HG03045 (cell line): ENCODE measurements at regions not wholly inside any gene's neighbourhood (a gene's known extent, or its start where the extent isn't known, plus 50 kb on each side); places are given as distances from the start of the nearest gene placed in this dataset.
"Not testable (repeated sequence)": the region's sequence is repeated elsewhere in the genome, so short reads cannot be mapped to it uniquely, and the experiment has no call there.

Experiments used
- ATAC-seq: cut with Tn5 transposase; IDR thresholded peaks from one replicate; pipeline ENCODE4 v1.9.1; 2021; ENCODE audit warnings: mild to moderate bottlenecking, moderate library complexity; ENCODE audit not compliant: unreplicated experiment

DNA sequence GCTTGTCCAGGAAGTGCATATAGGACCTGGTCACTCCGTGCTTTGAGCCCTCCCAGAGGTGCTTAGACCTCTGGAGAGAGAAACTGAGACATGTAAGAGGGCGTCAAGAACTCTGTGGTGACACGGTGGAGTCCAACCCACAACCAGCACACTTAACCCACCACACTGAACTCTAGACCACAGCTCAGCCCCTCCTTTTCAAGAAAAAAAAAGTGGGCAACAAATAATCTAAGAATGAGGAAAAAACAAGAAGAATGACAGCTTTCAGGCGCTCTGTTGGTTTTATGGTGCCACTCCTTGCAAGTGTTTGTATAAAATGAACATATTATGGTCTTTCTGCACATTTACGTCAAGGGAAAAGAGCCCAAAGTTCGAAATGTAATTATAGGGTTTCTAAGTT lies 50.2 kb upstream of the SNAPC3 start:
- ATAC-seq: no peak

DNA sequence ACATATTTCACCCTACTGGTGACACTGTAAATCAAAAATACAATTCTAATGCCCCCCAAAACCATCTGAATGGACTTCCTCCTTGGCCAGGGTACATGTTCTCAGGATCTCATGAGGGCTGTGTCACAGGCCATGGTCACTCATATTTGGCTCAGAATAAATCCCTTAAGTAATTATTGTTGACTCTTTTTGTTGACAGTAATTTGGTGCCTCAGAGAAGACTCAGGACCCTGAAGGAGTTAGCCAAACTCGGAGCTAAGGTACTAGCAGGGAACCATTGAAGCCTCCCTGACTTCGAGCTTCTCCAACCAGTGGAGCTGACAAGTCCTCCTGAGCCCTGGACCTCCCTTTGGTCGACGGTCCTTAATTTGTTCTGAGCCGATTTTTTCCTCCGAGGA lies 51.2 kb upstream of the SNAPC3 start:
- no peak for ATAC-seq

DNA sequence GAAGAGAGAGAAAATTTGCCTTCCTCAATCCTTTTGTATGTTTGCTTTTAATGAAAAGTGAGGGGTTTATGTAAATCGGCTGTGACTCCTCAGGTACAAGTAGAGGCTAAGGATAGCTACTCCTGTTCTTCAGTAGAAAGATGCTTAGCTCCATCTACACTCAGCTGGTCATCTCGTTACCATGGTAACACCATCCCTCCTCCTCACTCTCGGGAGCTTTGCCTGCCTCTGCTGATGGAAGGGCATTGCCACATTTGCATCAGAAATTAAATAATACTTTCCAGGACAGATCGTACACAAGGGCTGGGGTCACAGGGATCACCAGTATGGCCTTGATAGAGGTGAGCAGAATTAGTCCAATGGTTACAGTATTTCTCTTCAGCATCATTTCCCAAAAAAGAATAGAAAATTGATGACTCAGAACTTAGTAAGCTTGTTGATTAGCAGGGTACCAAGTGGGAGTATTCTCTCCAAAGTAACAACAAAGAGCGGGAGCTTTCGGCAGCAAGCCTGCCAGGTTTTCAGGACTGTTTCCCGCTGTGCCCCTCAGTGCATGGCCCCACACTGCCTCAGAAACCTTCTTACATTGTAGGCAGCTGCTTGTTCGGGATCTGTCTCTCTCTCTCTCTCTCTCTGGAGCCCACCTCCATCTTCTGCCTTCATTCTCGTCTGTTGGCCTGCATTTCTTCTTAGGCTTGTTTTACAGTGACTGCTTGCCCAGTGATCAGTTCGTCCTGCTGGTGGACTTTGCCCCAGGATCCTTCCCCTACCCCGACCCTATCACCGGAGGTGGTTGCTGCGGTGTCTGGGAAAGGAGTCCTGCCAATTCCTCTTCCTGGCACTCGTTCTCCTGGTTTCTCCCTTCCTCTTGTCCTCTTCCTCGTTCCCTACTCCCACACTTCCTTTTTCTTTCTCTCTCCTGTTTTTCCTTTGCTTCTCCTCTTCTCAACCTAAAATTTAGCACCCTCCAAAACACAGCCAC lies 51.9 kb upstream of the SNAPC3 start:
- no peak for ATAC-seq

DNA sequence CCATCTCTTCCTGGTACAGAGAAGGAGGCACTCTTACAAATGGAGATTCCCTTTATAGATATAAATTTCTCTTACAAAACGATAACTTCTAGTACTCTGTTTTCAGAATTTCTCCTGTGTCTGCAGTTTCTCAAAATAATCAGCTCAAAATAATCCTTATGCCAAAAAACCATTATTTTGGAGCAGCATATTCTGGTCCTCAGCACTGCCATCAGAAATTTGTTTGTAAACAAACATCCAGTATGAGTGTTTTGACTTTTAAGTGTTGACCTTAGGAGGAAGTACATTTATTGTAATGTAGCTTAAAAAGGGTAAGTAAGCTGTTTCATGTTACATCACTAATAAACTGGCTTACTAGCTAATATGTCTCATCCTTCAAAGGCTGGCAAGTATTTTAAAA lies 52.8 kb upstream of the SNAPC3 start:
- no peak for ATAC-seq

DNA sequence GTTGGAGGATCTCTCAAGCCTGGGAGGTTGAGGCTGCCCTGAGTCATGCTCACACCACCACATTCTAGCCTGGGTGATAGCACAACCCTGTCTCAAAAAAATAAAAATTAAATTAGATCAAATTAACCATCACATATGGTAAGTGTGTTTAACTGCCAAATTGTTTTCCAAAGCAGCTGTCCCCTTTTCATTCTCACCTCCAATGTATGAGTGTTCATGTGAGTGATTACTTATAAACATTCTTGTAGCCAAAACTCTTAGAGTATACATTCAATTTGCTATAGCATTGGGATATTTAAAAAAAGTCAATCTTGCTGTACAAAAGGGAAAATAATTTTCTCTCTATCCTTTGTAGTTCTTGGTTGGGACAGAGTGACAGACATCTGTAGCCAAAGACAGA lies 53.4 kb upstream of the SNAPC3 start:
- no peak for ATAC-seq

DNA sequence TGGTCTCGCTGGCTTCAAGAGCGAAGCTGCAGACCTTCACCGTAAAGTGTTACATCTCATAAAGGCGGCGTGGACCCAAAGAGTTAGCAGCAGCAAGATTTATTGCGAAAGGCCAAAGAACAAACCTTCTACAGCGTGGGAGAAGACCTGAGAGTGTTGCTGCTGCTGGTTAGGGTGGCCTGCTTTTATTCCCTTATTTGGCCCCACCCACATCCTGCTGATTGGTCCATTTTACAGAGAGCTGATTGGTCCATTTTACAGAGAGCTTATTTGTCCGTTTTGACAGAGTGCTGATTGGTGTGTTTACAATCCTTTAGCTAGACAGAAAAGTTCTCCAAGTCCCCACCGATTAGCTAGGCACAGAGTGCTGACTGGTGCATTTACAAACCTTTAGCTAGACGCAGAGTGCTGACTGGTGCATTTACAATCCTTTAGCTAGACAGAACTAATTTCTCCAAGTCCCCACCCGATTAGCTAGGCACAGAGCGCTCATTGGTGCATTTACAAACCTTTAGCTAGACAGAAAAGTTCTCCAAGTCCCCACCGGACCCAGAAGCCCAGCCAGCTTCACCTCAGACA lies 57.6 kb upstream of the SNAPC3 start:
- ATAC-seq: not testable (repeated sequence)

DNA sequence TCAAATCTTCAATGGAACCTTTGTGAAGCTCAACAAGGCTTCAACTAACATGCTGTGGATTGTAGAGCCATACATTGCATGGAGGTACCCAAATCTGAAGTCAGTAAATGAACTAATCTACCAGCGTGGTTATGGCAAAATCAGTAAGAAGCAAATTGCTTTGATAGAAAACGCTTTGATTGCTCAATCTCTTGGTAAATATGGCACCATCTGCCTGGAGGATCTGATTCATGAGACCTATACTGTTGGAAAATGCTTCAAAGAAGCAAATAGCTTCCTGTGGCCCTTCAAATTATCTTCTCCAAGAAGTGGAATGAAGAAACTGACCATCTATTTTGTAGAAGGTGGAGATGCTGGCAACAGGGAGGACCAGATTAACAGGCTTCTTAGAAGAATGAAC lies 54.7 kb upstream of the TTC39B start:
- ATAC-seq: no peak

DNA sequence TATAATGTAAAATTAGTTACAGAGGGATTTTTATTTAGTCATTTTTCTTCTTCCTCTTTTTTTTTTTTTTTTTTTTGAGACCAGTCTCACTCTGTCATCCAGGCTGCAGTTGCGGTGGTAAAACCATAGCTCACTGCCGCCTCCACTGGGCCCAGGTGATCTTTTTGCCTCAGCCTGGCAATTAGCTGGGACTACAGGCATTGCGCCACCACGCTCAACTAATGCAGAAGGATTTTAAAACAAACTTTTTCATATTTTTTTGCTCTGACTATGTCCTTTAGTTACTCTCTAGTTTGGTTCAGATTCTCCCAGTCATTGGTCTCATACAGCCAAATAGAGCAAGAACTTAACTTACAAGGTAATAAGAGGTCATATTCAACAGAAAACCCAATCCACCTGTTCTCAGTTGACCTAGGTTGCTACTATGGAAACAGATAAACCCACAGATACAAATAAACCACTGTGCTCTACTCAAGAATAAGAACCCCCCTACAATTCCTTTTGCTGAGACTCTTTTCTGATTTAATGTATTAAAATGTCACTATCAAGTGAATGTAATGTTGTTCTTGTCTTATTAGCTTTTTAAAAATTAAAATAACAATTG lies 50.1 kb upstream of the TTC39B start:
- ATAC-seq: peak; percentile 85
